SK-N-SH (cell line): ENCODE measurements at regions not wholly inside any gene's neighbourhood (a gene's known extent, or its start where the extent isn't known, plus 50 kb on each side); places are given as distances from the start of the nearest gene placed in this dataset.

Experiments
- EZH2phosphoT487 ChIP-seq: fragments of 200-600 bp; sonication (generic); IDR thresholded peaks from 2 replicates; pipeline ENCODE4 v1.6.1; 2017; ENCODE audit warnings: low read depth, mixed run types, mild to moderate bottlenecking, antibody characterized with exemption, moderate library complexity, borderline replicate concordance
- FOXM1 ChIP-seq: IDR thresholded peaks from 2 replicates; pipeline ENCODE4 v1.4.0; 2012; ENCODE audit warnings: low read depth, mild to moderate bottlenecking
- GABPA ChIP-seq: IDR thresholded peaks from 2 replicates; pipeline ENCODE4 v1.4.0; 2012; ENCODE audit warnings: low read depth, mild to moderate bottlenecking
- MXI1 ChIP-seq: IDR thresholded peaks from 2 replicates; pipeline ENCODE4 v1.6.1; 2012; ENCODE audit warnings: mild to moderate bottlenecking, low read depth, low read length, improper control_type of control experiment
- NFIC ChIP-seq: IDR thresholded peaks from 2 replicates; pipeline ENCODE4 v1.4.0; 2012; ENCODE audit warnings: borderline replicate concordance
- RCOR1 ChIP-seq: fragments of 150-350 bp; IDR thresholded peaks from 2 replicates; pipeline ENCODE4 v1.6.1; 2017; ENCODE audit warnings: antibody characterized with exemption, low read length
- TAF1 ChIP-seq: IDR thresholded peaks from 2 replicates; pipeline ENCODE4 v1.6.1; 2012; ENCODE audit warnings: low read depth, mild to moderate bottlenecking, low read length, moderate library complexity, borderline replicate concordance
- YY1 ChIP-seq: IDR thresholded peaks from 2 replicates; pipeline ENCODE4 v1.4.0; 2012; ENCODE audit warnings: low read depth, mild to moderate bottlenecking
- TF ChIP-seq, protein P1 (sequence below): fragments of 200-600 bp; sonication (generic); IDR thresholded peaks from 2 replicates; pipeline ENCODE4 v1.6.1; 2017; ENCODE audit warnings: antibody characterized with exemption, mild to moderate bottlenecking, moderate library complexity
- TF ChIP-seq, protein P2 (sequence below): IDR thresholded peaks from 2 replicates; pipeline ENCODE4 v1.6.1; 2012; ENCODE audit warnings: mild to moderate bottlenecking, low read depth, low read length, moderate library complexity

DNA sequence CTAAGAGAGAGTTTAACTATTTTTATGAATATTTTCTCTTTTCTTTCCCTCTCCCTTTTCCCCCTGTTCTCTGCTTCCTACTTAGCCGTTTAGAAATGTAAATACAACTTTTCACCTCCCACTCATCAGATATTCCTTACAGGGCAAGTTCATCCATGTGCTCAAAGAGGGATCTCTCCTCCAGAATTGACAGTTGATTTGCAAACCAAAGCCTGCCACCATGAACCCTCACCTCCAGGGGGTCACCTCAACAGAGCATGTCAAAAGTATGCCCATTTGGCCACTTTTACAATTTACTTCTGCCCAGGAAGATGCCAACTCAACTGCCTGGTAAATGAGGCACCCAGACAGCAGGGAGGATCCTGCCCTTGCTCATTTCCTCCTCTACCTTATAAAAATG is 149.2 kb upstream of the GYPC start:
- TF ChIP-seq, protein P1, sequence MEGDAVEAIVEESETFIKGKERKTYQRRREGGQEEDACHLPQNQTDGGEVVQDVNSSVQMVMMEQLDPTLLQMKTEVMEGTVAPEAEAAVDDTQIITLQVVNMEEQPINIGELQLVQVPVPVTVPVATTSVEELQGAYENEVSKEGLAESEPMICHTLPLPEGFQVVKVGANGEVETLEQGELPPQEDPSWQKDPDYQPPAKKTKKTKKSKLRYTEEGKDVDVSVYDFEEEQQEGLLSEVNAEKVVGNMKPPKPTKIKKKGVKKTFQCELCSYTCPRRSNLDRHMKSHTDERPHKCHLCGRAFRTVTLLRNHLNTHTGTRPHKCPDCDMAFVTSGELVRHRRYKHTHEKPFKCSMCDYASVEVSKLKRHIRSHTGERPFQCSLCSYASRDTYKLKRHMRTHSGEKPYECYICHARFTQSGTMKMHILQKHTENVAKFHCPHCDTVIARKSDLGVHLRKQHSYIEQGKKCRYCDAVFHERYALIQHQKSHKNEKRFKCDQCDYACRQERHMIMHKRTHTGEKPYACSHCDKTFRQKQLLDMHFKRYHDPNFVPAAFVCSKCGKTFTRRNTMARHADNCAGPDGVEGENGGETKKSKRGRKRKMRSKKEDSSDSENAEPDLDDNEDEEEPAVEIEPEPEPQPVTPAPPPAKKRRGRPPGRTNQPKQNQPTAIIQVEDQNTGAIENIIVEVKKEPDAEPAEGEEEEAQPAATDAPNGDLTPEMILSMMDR = no peak
- TF ChIP-seq NFIC (no peak), RCOR1 (no peak), TAF1 (no peak), GABPA (no peak), YY1 (no peak), FOXM1 (no peak), EZH2phosphoT487 (no peak), MXI1 (no peak)
- TF ChIP-seq, protein P2, sequence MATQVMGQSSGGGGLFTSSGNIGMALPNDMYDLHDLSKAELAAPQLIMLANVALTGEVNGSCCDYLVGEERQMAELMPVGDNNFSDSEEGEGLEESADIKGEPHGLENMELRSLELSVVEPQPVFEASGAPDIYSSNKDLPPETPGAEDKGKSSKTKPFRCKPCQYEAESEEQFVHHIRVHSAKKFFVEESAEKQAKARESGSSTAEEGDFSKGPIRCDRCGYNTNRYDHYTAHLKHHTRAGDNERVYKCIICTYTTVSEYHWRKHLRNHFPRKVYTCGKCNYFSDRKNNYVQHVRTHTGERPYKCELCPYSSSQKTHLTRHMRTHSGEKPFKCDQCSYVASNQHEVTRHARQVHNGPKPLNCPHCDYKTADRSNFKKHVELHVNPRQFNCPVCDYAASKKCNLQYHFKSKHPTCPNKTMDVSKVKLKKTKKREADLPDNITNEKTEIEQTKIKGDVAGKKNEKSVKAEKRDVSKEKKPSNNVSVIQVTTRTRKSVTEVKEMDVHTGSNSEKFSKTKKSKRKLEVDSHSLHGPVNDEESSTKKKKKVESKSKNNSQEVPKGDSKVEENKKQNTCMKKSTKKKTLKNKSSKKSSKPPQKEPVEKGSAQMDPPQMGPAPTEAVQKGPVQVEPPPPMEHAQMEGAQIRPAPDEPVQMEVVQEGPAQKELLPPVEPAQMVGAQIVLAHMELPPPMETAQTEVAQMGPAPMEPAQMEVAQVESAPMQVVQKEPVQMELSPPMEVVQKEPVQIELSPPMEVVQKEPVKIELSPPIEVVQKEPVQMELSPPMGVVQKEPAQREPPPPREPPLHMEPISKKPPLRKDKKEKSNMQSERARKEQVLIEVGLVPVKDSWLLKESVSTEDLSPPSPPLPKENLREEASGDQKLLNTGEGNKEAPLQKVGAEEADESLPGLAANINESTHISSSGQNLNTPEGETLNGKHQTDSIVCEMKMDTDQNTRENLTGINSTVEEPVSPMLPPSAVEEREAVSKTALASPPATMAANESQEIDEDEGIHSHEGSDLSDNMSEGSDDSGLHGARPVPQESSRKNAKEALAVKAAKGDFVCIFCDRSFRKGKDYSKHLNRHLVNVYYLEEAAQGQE = no peak
